SK-N-SH (cell line): ENCODE measurements at regions not wholly inside any gene's neighbourhood (a gene's known extent, or its start where the extent isn't known, plus 50 kb on each side); places are given as distances from the start of the nearest gene placed in this dataset.

Experiments
- CTCF ChIA-PET: fragments of 300-600, 350-600 bp; formaldehyde crosslinking; extraction: SDS; loops from one replicate; lab custom pipeline; 2021; lab: Yijun Ruan, JAX
- POLR2A ChIA-PET: fragments of 350-600 bp; sonication (Branson Sonifier 250); formaldehyde crosslinking; extraction: SDS; loops from one replicate; lab custom pipeline; 2020; ENCODE audit warnings: antibody characterized with exemption, inconsistent platforms; lab: Yijun Ruan, JAX
- DNase-seq: peaks from one replicate; pipeline ENCODE4 v3.0.0; 2012
- H2AFZ ChIP-seq: fragments of 200-600 bp; sonication (generic); 2 replicates; pipeline ENCODE4 v1.8.1; 2016; ENCODE audit warnings: antibody characterized with exemption, mild to moderate bottlenecking, low read depth
- H3F3A ChIP-seq: fragments of 200-600 bp; sonication (generic); replicated peaks from 2 replicates; pipeline ENCODE3; 2016; ENCODE audit warnings: antibody characterized with exemption, mild to moderate bottlenecking; ENCODE audit not compliant: insufficient read depth
- H3K27ac ChIP-seq, 2 experiments: fragments of 200-500 bp in 1 of 2; fragments of 200-600 bp in 1 of 2; sonication (Bioruptor generic) in 1 of 2; sonication (generic), shearing (Covaris generic) in 1 of 2; 2 replicates each; pipeline versions ENCODE4 v1.5.1 to v1.6.1; 2014 to 2016; ENCODE audit warnings: low read depth in 2 of 2, inconsistent platforms in 1 of 2, low read length in 1 of 2, mild to moderate bottlenecking in 1 of 2, mixed read lengths in 1 of 2
- H3K27me3 ChIP-seq: fragments of 200-600 bp; sonication (generic), shearing (Covaris generic); 2 replicates; pipeline ENCODE4 v1.6.1; 2016; ENCODE audit warnings: mixed run types; ENCODE audit not compliant: insufficient read depth
- H3K36me3 ChIP-seq, 2 experiments: fragments of 200-500 bp in 1 of 2; fragments of 200-600 bp in 1 of 2; sonication (Bioruptor generic) in 1 of 2; sonication (generic) in 1 of 2; replicated peaks in 1 of 2; 2 replicates each; pipeline versions ENCODE3 to v1.5.1; 2014 to 2016; ENCODE audit warnings: low read length in 1 of 2, mild to moderate bottlenecking in 1 of 2; ENCODE audit not compliant: insufficient read depth in 2 of 2, control insufficient read depth in 1 of 2
- H3K4me1 ChIP-seq, 2 experiments: fragments of 200-500 bp in 1 of 2; fragments of 200-600 bp in 1 of 2; sonication (Bioruptor generic) in 1 of 2; sonication (generic), shearing (Covaris generic) in 1 of 2; 2 replicates each; pipeline versions ENCODE4 v1.5.1 to v1.6.1; 2014 to 2016; ENCODE audit warnings: low read depth in 1 of 2, low read length in 1 of 2, mixed run types in 1 of 2; ENCODE audit not compliant: insufficient read depth in 2 of 2, control insufficient read depth in 1 of 2
- H3K4me2 ChIP-seq: fragments of 200-600 bp; sonication (generic), shearing (Covaris generic); 2 replicates; pipeline ENCODE4 v1.6.1; 2017; ENCODE audit warnings: mixed run types
- H3K4me3 ChIP-seq, 2 experiments: fragments of 200-500 bp in 1 of 2; fragments of 200-600 bp in 1 of 2; sonication (Bioruptor generic) in 1 of 2; sonication (generic), shearing (Covaris generic) in 1 of 2; 2 replicates each; pipeline versions ENCODE4 v1.5.1 to v1.8.1; 2014 to 2016; ENCODE audit warnings: low read depth in 2 of 2, inconsistent platforms in 1 of 2, low read length in 1 of 2, mild to moderate bottlenecking in 1 of 2, mixed read lengths in 1 of 2, moderate library complexity in 1 of 2
- H3K79me2 ChIP-seq: fragments of 200-600 bp; sonication (generic); 2 replicates; pipeline ENCODE4 v1.8.1; 2017; ENCODE audit warnings: mild to moderate bottlenecking; ENCODE audit not compliant: insufficient read depth
- H3K9ac ChIP-seq: fragments of 200-600 bp; sonication (generic); 2 replicates; pipeline ENCODE4 v1.6.1; 2017; ENCODE audit warnings: mixed run types
- H3K9me2 ChIP-seq: fragments of 200-600 bp; sonication (generic); 2 replicates; pipeline ENCODE4 v1.6.1; 2017; ENCODE audit warnings: mixed run types
- H3K9me3 ChIP-seq: fragments of 200-600 bp; sonication (generic); 2 replicates; pipeline ENCODE4 v1.6.1; 2017; ENCODE audit warnings: mixed run types, mild to moderate bottlenecking, moderate library complexity
- H4K20me1 ChIP-seq: fragments of 200-600 bp; sonication (generic); 2 replicates; pipeline ENCODE4 v1.6.1; 2017; ENCODE audit warnings: mild to moderate bottlenecking, mixed run types; ENCODE audit not compliant: insufficient read depth
- CHD2 ChIP-seq: fragments of 150-350 bp; IDR thresholded peaks from 2 replicates; pipeline ENCODE4 v1.6.1; 2018; ENCODE audit warnings: low read length; ENCODE audit not compliant: partially characterized antibody
- FOXJ3 ChIP-seq: sonication (generic); formaldehyde crosslinking; IDR thresholded peaks from 2 replicates; pipeline ENCODE4 v1.5.1; 2020; ENCODE audit warnings: mild to moderate bottlenecking, missing genetic modification reagents
- IRF3 ChIP-seq: fragments of 150-350 bp; IDR thresholded peaks from 2 replicates; pipeline ENCODE4 v1.6.1; 2016; ENCODE audit warnings: mild to moderate bottlenecking, low read depth, low read length
- MAX ChIP-seq: IDR thresholded peaks from 2 replicates; pipeline ENCODE4 v1.4.0; 2012; ENCODE audit warnings: low read depth
- YY1 ChIP-seq: IDR thresholded peaks from 2 replicates; pipeline ENCODE4 v1.4.0; 2012; ENCODE audit warnings: low read depth, mild to moderate bottlenecking
- WGBS: methylation state at CpG from one replicate; pipeline ENCODE4 v1.1.6; 2017; ENCODE audit warnings: low lambda C conversion rate; 5-methylcytosine and 5-hydroxymethylcytosine counted together
- TF ChIP-seq, protein P1 (sequence below): IDR thresholded peaks from 2 replicates; pipeline ENCODE4 v1.6.1; 2012; ENCODE audit warnings: mild to moderate bottlenecking, low read depth, low read length, moderate library complexity
- TF ChIP-seq, protein P2 (sequence below): IDR thresholded peaks from 2 replicates; pipeline ENCODE4 v1.4.0; 2012; ENCODE audit warnings: low read depth, borderline replicate concordance
- TF ChIP-seq, protein P3 (sequence below): fragments of 150-350 bp; IDR thresholded peaks from 2 replicates; pipeline ENCODE4 v1.6.1; 2017; ENCODE audit warnings: antibody characterized with exemption, low read length, low read depth, borderline replicate concordance

- TF ChIP-seq, protein P1, sequence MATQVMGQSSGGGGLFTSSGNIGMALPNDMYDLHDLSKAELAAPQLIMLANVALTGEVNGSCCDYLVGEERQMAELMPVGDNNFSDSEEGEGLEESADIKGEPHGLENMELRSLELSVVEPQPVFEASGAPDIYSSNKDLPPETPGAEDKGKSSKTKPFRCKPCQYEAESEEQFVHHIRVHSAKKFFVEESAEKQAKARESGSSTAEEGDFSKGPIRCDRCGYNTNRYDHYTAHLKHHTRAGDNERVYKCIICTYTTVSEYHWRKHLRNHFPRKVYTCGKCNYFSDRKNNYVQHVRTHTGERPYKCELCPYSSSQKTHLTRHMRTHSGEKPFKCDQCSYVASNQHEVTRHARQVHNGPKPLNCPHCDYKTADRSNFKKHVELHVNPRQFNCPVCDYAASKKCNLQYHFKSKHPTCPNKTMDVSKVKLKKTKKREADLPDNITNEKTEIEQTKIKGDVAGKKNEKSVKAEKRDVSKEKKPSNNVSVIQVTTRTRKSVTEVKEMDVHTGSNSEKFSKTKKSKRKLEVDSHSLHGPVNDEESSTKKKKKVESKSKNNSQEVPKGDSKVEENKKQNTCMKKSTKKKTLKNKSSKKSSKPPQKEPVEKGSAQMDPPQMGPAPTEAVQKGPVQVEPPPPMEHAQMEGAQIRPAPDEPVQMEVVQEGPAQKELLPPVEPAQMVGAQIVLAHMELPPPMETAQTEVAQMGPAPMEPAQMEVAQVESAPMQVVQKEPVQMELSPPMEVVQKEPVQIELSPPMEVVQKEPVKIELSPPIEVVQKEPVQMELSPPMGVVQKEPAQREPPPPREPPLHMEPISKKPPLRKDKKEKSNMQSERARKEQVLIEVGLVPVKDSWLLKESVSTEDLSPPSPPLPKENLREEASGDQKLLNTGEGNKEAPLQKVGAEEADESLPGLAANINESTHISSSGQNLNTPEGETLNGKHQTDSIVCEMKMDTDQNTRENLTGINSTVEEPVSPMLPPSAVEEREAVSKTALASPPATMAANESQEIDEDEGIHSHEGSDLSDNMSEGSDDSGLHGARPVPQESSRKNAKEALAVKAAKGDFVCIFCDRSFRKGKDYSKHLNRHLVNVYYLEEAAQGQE: no peak
- no peak for TF ChIP-seq FOXJ3 (CRISPR knock-in tag)
- TF ChIP-seq MAX: no peak
- TF ChIP-seq, protein P2, sequence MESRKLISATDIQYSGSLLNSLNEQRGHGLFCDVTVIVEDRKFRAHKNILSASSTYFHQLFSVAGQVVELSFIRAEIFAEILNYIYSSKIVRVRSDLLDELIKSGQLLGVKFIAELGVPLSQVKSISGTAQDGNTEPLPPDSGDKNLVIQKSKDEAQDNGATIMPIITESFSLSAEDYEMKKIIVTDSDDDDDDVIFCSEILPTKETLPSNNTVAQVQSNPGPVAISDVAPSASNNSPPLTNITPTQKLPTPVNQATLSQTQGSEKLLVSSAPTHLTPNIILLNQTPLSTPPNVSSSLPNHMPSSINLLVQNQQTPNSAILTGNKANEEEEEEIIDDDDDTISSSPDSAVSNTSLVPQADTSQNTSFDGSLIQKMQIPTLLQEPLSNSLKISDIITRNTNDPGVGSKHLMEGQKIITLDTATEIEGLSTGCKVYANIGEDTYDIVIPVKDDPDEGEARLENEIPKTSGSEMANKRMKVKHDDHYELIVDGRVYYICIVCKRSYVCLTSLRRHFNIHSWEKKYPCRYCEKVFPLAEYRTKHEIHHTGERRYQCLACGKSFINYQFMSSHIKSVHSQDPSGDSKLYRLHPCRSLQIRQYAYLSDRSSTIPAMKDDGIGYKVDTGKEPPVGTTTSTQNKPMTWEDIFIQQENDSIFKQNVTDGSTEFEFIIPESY: no peak
- TF ChIP-seq CHD2: no peak
- no peak for TF ChIP-seq IRF3
- TF ChIP-seq, all 33 proteins: peak for 0
Observed at GRCh38 chr20:24813936-24814335, 135.1 kb upstream of the CST7 start (continued).

DNA sequence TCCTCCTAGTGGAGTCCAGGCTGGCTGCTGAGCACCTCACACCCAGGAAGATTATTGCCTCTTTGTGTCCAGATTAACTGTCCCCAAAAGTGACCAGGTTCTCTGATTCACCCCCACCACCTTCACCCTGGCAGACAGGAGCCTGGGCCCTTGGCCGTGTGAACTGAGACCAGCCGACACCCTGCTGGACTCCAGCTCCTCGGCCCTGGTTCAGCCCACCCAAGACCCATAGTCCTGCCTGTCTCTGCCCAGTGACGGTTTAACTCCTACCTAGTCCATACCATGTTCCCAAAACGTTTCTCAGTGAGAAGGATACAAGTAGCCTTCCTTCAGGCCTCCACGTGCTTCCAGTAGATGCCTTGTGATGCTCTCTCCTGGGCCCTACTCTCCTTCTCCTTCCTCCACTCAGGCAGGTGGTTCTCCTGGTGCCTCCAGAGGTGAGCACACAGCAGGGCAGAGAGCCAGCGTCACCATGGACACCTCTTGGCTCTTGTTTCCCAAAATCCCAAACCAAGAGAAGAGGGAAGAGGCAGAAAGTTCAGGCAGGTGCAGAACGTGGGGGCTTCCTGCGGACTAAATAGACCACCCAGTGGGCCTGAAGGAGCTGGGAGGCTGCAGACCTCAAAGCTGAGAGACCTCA is 134.4 kb upstream of the CST7 start:
- Histone ChIP-seq H3K4me2 (no peak overlapping the region), H2AFZ (no peak overlapping the region), H3K9ac (no peak overlapping the region), H3K27me3 (no peaks in the 10 kb centered on the region), H3K36me3 (no peaks in the 10 kb centered on the region), H3K4me3 (no peak overlapping the region), H3K9me3 (no peaks in the 10 kb centered on the region), H3K27ac (no peak overlapping the region), H4K20me1 (no peaks in the 10 kb centered on the region), H3K4me1 (no peaks in the 10 kb centered on the region; a peak in 1 of 4 replicates), H3K79me2 (no peaks in the 10 kb centered on the region), H3F3A (no peaks in the 10 kb centered on the region), H3K9me2 (no peaks in the 10 kb centered on the region)
- no peak for DNase-seq
- ChIA-PET POLR2A (no interaction called here), CTCF (interaction anchor here (0.9 kb wide), 1 partner anchor 76 kb away, joined by 3 read pairs; no protein-coding TSS in a partner anchor)
- 23% methylated on average over 7 of the region's 9 CpGs for WGBS
- TF ChIP-seq FOXJ3 (CRISPR knock-in tag) (no peak), YY1 (no peak)
- TF ChIP-seq, protein P3, sequence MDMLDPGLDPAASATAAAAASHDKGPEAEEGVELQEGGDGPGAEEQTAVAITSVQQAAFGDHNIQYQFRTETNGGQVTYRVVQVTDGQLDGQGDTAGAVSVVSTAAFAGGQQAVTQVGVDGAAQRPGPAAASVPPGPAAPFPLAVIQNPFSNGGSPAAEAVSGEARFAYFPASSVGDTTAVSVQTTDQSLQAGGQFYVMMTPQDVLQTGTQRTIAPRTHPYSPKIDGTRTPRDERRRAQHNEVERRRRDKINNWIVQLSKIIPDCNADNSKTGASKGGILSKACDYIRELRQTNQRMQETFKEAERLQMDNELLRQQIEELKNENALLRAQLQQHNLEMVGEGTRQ: no peak
